Non-pigmented ciliary epithelial cell (primary cell): ENCODE measurements at regions not wholly inside any gene's neighbourhood (a gene's known extent, or its start where the extent isn't known, plus 50 kb on each side); places are given as distances from the start of the nearest gene placed in this dataset.
"Not testable (repeated sequence)": the region's sequence is repeated elsewhere in the genome, so short reads cannot be mapped to it uniquely, and the experiment has no call there.

Experiments used
- DNase-seq: peaks from one replicate; pipeline ENCODE4 v3.0.0-alpha.2; 2010; ENCODE audit warnings: low read depth

DNA sequence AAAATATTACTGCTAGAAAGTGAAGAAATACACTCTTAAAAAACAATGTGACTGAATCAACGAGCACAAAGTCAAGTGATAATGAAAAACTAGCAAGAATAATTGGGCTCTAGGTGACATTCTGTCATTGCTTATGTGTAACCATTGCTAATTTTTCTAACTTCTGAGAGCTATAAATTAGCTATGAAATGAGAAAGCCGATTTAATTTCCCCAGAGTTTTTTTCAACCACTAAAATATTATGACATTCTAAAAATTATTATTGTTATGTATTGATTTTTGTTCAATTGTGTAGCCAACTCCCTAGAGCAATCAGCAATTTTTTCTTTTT, 458.6 kb upstream of the ATXN8OS start:
- no peak for DNase-seq

DNA sequence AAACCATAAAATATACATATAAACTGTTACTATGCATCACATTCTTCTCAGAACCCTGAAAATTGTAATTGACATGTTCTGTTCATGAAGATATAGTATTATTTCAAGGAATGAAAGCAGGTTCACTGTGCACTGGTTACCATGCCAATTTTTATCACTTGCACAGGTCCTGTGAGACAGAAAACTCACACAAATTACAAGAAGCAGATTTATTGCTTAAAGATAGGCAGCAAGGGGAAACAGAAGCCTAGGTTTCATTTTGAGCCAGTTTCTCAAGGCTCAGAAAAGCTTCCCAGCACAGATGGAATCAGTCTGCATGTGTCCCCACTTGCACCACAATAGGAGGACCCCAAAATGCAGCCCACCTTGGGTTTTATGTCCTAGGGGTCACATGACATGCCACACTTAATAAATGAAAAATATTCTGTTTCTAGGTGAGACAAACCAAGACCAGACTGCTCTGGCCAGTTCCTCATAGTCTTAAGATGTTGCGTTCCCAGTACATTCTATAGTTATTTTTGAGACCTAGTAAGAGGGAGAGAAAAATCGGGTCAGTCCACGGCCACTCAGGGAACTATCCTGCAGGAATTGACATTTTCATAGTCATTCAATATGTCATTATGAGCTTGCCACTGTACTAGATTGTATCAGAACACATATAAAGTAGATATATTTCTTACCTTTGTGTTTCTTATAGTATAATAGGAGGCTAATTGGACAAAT, 459.1 kb upstream of the ATXN8OS start:
- DNase-seq, result no peak

DNA sequence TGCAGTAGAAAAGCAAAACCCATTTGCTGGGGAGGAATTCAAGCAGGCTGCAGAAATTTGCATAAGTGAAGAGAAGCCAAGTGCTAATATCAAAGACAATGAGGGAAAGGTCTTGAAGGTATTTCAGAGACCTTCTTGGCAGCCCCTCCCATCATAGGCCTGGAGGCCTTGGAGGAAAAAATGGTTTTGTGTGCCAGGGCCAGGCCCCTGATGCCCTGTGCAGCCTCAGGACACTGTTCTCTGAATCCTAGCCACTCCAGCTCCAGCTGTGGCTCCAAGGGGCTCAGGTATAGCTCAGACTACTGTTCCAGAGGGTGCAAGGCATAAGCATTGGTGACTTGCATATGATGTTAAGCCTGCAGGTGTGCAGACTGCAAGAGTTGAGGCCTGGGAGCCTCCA, 463.2 kb upstream of the ATXN8OS start:
- no peak for DNase-seq

DNA sequence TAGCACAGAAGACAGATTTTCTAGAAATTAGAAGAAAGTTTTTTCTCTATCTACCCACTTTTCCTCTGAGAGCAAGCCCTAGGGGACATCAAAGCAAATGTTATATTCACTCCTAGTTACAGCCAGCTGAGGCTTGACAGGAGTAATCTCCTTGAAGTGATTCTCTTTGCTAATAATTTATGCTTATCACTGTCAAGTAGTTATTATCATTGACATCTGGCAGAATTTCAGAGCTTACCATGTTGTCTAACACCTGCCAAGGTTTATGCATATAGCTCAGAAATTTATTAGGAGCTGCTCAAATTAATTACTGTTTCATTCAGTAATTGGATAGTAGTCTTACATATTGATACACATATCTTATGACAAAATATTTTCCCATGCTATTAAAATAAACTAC, 465.9 kb upstream of the ATXN8OS start:
- DNase-seq, result no peak

DNA sequence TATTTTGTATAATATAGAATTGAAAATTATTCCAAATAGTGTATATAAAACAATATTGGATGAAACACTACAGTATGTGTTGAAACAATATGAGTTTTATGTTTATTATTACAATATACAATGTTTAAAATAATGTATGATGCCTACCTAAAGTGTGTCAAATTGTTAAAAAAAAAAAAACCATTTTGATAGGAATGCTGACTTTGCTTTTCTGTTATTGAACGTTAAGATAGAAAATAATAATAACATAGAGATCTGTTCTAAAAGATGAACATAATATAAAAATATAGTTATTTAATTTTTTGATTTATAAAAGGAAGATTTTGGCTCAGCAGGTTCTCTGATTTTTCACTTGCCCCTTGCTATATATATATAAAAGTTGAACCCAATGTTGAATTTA, 474.6 kb upstream of the ATXN8OS start:
- no peak for DNase-seq

DNA sequence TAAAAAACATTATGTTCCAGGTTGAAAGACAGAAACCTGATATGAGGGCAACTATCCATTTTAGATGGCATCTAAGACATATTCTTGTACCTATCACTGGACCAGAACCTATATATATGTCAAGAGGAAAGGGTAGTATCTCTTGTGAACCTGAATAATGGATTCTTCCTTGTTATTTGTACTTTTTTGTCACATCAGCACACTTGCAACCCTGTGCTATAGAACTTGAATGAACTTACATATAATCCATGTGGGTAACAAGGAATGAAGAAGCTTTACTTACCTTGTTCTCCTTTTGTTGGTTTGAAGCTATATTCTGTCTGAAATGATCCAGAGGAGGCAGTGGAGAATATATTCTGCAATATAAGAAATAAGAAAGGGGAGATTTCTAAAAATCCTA, 483.7 kb upstream of the ATXN8OS start:
- no peak for DNase-seq

DNA sequence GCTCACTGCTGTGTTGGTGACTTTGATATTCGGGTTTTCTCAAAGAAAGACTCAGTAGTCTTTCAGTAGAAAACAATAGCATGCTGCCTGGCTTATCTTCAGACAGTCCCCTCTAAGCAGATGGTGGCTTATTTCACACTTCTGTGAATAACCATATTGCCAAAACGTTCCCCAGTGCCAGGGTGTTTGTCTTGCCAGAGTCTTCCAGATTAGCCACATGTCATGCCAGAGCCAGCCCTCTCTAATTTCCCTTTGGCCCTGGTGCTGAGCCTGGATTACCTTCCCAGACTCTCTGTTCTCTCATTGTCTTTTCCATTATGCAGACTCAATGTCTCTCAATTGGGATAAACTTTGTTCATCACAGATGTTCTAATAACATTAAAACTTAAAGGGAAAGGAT, 488.0 kb upstream of the ATXN8OS start:
- no peak for DNase-seq

DNA sequence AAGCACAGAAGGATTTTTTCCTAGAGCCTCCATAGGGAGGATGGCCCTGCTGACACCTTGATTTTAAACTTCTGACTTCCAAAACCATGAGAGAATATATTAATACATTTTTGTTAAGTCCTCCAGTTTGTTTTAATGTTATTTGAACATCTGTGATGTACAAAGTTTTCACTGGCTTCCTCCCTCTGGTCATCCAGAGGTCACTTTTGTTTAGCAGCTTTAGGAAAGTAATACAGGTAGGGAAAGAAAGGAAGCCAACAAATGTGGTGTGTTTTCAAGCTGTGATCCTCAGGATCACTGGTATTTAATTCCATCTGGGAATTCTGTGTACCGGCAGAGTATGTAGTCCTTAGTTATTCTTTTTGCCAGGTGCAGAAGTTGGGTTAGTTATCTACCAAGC, 488.8 kb upstream of the ATXN8OS start:
- DNase-seq, result no peak

DNA sequence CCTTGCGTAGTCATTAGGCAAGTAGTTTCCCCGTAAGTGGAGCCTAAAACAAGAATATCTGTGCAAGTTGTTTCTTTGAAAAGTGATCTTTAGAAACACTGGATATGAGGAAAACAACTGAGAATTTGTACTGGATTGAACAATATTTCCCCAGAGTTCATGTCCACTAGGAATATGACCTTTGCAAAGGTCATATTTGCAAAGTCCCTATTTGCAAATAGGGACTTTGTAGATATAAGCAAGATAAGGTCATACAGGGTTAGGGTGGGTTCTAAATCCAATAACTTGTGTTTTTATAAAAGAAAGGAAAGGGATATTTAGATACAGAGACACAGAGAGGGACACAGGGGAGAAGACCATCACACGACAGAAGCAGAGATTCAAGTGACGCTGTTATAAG, 489.2 kb upstream of the ATXN8OS start:
- no peak for DNase-seq

DNA sequence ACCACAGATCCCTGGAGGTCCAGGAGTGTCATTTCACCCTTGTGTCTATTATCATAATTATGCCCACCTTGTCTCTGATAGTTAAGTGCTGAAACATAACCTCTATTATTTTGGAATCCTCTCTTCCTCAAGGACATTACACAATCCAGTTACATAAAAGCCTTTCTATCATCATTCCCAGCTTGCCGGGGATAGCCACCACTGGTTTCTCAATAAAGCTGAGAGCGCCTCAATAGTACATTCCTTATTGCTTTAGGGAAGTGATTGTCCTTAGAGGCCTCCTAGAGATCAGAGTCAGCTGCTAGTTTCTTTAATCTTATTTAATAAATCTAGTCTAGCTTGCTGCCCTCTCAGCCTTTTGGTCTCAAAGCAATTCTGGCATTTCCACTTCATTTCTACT, 490.0 kb upstream of the ATXN8OS start:
- no peak for DNase-seq

DNA sequence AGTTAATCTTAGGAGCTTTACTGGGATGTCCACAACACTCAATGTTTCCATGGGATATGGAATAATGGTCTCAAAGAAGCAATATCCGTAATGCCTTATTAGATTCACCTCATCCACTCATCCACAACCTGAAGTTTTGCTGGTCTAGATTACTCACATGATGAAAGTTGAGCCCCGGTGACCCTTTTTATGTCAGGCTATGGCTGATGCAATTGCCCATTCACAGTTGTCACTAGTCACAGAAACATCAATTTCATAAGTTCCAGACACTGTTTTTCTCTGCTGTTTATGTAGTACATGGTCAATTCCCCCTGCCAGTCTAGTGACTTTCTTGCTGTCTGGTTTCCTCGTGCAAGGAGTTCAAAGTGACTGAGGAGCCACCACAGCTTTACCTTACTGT, 491.2 kb upstream of the ATXN8OS start:
- DNase-seq, result no peak

DNA sequence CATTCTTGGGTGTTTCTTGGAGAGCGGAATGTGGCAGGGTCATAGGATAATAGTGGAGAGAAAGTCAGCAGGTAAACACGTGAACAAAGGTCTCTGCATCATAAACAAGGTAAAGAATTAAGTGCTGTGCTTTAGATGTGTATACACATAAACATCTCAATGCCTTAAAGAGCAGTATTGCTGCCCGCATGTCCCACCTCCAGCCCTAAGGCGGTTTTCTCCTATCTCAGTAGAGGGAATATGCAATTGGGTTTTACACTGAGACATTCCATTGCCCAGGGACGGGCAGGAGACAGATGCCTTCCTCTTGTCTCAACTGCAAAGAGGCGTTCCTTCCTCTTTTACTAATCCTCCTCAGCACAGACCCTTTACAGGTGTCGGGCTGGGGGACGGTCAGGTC, 492.6 kb upstream of the ATXN8OS start:
- not testable (repeated sequence) for DNase-seq

DNA sequence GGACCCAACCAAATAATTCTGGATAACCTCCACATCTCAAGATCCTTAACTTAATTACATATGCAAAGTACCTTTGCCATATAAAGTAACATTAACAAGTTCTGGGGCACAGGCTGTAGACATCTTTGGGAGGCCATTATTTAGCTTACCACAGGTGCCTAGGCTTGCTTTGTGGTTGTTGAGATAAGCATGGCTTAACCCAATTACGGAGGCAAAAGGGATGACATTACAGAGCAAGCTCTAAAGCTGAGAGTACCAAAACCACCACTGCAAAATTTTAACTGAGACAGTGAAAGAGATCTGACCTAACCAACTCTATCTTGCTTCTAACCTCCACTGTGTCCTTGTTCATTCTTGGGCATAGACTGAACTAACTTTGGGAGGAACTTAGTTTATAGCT, 502.9 kb upstream of the ATXN8OS start:
- no peak for DNase-seq

DNA sequence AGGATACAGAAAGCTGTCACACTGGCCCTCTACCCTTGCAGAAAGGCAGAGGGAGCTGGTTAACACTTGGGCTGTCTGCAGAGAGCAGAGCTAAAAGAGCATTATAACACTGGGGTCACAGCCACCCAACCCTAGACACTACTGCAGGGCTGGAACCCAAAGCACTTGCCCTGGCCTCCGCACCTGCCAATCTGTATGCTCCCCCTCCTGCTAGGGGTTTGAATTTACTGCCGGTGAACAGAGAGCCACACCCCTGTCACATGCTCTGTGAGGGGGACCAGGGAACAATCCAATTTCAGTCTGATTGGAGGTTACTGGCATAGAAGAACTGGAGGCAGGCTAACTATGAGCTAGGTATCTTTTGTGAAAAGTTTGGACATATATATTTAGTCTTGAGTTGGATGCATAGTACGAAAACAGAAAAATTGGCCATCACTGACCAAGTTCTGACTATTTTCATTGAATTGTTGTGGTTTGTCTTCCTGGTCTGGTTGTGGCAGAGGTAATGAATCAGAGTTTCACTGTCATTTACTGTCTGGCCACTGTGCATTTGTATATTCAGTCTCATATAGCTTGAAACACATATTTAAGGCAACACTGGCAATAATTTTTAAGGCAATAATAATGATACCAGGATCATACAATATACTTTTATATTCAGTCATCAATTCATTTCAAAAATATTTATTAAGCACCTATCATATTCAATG, 504.3 kb upstream of the ATXN8OS start:
- DNase-seq, result no peak

DNA sequence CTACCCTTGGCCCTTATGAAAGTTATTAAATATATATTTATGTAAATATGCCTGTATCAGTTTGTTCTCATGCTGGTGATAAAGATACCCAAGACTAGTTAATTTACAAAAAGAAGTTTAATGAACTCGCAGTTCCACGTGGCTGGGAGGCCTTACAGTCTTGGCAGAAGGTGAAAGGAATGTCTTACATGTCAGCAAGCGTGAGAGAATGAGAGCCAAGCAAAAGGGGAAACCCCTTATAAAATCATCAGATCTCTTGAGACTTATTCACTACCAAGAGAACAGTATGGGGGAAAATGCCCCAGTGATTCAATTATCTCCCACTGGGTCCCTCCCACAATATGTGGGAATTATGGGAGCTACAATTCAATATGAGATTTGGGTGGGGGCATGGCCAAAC, 506.0 kb upstream of the ATXN8OS start:
- DNase-seq, result no peak

DNA sequence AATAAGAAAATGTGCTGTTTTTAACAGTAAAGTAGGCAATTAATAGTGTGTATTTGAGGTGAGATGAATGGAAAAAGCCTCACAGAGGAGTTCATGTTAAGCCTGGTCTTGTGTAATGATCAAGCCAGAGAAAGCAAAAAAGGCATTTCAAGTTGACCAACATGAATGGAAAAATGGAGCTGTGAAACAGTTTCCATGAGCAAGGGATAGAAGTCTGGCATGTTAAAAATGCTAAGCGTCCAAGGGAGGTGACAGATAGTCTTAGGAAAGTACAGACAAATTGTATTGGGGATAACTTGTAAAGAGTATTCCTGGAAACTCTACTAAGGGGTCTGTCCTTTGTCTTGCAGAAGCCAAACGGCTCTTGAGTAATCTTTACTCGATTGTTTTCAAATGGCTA, 506.8 kb upstream of the ATXN8OS start:
- no peak for DNase-seq

DNA sequence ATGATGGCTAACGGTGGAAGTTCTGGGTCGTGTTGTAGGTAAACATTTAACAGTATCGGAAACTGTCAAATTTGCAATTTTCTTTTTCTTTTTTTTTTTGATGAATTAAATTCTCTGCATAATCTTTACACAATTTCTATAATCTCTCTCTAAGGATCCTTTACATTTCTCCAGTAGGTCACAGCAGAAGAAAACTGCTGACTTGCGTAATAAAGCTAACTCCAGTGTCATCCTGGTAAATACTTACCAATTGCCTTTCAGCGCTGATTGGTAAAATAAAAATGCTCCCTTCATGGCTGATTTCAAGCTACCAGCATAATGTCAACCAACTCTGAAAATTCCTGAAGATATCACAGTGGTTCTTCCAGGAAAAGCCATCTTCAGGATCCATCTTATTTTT, 510.5 kb upstream of the ATXN8OS start:
- no peak for DNase-seq

DNA sequence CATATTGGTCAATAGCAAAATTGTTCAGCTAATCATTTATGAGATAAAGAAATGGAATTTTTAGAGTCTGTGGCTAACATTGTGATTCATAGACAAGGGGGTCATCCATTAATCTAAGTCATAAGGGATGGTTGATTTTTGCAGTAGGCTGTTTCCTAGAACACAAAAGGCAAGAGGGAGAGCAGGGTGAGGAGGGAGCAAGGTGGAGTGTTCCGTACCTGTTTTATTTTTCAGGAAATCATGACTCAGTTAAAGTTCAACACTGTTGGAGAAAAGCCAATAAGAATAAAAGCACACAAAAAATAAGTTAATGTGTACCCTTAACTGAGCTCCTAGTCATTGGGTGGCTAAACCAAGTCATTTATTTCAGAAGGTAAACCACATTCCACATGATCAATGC, 512.4 kb upstream of the ATXN8OS start:
- no peak for DNase-seq

DNA sequence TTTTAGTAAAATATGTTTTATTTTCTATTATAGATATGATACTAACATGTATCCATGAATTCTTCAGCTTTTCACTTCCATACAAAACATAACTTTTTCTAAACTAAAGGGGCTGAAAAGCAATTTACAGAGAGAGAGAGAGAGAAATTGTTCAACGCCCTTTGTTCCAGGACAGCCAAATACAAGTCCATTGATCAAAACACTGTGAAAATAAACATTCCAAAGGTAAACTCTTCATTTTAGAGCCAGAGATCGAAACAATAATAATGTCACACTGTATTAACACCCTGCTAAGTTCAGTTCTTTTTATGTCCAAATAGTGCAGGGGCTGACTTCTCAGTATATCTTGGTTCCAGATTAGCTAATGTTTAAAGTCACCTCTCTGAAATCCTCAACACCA, 516.2 kb upstream of the ATXN8OS start:
- no peak for DNase-seq

DNA sequence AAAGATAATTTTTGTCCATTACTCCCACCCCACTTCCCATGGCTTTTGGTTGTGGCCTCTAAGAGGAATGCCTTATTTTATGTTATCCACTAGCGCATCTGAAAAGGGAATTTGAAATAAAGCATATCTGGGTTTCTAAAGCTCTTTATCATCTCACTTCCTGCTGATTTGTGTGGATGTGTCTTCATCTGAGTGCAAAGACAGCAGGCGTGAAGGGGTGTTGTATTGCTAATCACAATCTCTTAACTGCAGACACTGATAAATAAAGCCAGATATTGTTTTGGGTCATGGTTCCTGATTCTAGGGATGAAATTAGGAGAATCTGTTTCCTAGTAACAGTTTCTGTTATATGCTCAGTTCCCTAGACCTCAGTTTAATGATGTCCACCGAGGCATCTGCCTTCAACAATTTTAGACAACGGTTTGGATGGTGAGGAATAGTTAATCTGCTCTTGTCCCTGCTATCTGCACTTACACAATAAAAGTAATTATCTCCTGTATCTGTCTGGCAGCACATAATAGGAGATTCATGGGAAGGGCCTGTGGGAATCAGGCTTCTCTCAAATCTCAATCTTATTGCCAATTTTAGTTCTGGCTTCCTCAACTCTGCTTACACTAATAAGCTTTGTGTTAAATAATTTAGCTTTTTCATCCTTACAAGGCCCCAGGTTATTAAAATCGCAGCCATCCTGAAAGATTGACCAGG, 517.9 kb upstream of the ATXN8OS start:
- DNase-seq, result no peak

DNA sequence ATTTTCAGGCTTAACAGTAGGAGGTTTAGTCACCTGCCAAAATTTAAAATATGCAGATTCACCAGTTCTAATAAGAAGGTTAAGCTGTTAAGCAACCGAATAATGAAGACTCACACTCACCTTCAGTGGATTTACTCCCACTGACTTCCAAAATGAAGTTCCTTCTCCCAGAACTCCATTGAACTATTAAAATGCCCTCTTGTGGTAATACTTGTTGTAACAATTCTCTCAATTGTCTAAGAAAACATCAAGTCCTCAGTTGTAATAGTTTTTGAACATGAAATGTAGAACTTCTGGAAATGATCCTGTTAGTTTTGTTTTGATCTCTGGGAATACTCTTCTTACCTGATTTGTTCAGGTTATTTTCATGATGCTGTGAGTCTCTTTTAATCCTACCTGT, 522.0 kb upstream of the ATXN8OS start:
- no peak for DNase-seq

DNA sequence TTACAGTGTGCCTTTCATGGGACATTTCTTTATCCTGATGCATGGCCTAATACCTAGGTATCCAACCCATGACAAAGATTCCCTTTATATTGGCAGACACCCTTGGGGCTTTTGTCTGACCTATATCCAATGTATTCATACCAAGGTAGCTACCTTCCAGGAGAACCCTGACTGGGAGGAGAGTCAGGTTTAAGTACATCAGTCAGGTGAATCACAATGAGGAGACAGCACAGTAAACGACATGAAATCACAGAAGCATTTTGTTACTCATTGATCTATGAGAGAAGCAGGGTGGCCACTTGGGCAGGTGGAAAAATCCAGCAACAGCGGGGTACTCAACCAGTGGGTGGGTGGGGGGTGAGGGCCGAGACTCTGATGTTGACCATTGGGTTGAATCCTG, 527.4 kb upstream of the ATXN8OS start:
- DNase-seq, result no peak

DNA sequence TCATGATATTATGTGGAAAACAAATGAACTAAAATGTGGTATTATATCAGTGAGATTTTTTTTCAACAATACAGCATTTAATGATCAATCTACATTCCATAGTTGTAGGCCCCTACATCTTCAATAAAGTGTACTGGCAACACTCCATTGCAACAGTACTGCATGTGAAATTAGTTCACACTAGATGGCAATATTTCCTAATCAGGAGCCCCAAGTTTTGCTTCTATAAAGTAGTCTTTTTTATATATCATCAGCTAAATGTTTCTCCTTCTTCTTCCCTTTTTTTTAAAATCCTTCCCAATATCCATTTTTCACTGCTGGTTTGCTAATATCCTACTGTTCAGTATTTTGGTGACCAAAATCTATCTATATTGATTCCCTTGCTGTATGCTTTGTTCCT, 528.3 kb upstream of the ATXN8OS start:
- DNase-seq, result no peak
